ENCODE measurements at regions not wholly inside any gene's neighbourhood (a gene's known extent, or its start where the extent isn't known, plus 50 kb on each side); places are given as distances from the start of the nearest gene placed in this dataset.
"Not testable (repeated sequence)": the region's sequence is repeated elsewhere in the genome, so short reads cannot be mapped to it uniquely, and the experiment has no call there.

GRCh38 chr2:147603447-147603846 lies 241.4 kb upstream of the ACVR2A start:
- no peak for DNase-seq

DNA sequence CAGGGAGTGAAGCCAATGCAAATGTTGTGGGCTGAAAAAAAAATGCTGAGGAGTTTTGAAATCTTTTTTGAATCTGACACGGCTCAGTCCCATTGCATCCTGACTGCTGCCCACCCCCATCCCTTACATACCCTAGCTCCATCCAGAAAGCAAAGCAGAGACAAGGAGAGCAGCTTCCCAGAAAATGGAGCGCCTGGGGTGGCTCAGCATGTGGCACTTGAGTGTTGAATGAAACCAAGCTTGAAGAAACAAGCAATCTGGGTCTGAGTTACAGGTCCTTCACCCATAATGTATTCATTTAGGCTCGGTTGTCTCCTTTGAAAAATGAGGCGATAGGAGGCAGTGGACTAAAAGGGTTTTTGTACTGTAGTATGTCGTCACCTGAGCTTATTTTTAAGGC lies 244.2 kb upstream of the ACVR2A start:
- DNase-seq, result no peak

DNA sequence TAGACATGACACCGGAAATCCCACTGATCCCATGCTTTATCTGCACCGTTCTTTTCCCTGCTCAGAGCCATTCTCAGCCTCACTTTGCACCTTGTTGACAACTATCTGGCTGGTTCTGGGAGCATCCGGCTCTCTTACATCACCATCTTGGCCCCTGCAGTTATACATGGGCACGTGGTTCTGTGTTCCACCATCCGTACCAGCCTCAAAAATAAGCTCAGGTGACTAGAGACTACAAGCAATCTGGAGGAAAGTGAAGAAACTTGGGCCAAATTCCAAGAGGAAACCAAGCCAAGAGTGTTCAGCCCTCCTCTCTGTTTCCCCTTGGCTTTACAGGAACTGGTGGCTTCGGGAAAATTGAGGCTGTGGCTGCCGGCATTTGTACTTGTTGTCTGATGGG lies 244.6 kb upstream of the ACVR2A start:
- no peak for DNase-seq

- DNase-seq, result no peak
Observed at GRCh38 chr2:147595200-147595599, 249.6 kb upstream of the ACVR2A start.

DNA sequence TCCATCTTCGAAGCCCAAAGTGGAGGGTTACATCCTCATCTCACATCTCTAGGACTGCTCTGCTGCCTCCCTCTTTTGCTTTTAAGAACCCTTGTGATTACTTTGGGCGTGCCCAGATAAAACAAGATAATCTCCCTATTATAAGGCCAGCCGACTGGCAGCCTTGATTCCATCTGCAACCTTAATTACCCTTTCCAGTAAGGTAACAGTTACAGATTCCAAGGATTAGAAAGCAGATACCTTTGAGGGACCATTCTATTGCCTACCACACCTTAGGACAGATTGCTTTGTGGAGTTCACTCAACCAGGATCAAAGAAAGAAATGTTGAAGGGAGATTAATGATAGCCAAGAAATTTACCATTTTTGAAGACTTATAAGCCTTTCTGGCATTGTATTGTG lies 250.8 kb upstream of the ACVR2A start:
- no peak for DNase-seq

DNA sequence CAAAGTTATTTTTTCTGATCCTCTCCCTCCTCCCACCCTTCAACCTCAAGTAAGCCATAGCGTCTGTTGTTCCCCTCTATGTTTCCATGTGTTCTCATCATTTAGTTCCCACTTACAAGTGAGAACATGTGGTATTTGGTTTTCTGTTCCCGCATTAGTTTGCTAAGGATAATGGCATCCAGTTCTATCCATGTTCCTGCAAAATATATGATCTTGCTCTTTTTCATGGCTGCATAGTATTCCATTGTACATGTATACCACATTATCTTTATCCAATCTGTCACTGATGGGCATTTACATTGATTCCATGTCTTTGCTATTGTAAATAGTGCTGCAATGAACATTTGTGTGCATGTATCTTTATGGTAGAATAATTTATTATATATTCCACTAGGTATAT lies 252.0 kb upstream of the ACVR2A start:
- DNase-seq, result not testable (repeated sequence)

DNA sequence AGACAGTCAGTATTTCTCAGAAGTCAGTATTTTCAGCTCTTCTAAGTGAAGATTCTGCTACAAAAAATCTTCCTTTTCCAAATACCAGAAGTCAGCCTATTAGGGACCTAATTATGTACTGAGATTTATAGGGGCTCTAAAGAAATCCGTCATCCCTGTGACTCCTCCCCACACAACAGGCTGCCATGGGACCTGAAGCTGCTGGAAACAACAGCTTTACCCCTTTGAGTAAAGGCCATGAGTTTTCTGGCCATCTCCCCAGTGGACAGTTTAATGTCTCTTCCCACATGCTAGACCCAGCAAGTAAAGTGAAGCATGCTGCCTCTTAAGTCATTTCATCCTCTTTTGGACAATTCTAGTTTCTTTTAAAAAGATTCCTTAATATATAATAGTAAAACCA lies 255.7 kb upstream of the ACVR2A start:
- DNase-seq, result no peak

DNA sequence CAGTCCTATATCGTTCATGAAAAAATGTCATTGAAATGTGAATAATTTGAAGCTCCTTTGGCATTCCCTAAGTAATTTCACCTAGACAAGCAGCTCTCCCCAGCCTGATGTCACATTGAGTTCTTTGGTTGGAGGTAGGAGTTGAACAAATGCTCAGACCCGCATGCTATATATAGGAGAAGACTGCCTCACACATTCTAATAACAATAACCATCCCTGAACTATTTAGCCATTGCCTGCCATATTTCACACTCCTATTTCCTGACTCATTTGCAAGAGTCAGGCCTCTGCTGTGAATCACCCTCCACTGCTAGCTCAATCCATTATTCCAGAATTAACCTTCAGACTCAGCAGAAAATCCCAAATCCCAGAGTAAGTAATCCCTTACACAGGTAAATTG lies 256.6 kb upstream of the ACVR2A start:
- no peak for DNase-seq

DNA sequence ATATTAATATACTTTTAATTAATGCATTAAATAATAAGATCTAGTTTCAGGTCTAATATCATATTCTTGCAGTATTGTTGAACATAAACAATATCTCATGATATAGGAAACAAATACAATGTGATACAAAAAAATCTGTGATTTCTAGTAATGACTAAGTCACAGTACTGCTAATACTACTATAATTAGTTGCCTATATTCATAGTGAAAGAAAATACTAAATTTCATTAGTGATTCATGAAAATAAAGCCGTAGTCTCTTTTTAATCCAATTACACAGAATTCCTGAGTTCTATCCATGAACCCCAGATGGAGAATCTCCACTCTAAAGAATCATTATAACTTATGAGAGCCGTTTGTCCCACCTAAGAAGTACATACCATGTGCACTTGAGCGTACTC lies 266.3 kb upstream of the ACVR2A start:
- DNase-seq, result no peak

GRCh38 chr2:147577998-147578380 lies 266.8 kb upstream of the ACVR2A start:
- DNase-seq, result no peak

DNA sequence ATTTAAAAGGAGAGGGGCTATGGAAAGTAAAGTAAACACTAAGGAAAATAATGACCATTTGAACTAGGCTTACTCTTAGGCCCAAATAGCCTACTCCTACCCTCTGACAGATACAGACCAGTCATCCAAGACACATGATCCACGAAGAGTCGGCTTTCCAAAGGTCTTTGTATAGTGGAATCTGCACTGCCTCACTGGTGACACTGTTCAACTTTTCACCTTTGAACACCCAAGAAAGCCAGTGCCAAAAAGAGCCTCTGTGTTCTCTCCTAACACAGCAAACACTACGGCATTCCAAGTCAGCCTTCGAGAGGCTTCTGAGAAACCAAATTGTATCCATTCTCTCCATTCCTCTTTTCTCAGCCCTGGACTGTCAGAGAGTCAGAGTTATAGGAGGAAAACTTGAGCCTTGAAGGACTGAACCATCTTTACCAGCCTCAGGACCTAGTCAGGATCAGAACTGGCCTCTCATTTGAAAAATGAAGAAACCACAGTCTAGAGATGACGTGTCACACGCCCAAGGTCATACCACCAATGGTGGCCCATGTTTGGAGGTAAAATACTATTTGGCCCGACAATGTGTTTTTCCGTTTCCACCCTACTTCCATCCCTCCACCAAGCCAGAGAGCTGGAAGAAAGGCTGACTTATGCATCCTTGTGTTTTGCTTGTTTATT lies 267.4 kb upstream of the ACVR2A start:
- no peak for DNase-seq

GRCh38 chr2:147575106-147575505 lies 269.7 kb upstream of the ACVR2A start:
- no peak for DNase-seq

DNA sequence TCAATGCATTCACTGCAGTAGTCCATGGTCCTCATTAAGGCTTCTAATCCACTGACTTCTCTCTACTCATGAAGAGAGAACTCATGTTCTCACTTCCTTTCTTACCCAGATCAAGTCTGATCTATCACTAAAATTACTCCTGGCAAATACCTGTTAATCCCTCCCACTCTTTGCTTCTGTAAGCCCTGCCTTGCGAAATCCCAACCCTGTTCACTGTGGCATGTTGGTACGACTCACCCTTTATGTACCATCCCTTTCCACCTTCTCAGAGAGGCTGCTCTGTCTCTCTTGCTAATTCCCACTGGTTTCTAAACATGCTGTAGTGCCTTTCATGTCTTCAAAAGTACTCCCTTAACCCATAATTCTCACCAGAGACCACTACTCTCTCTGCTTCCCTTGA lies 272.2 kb upstream of the ACVR2A start:
- no peak for DNase-seq

- DNase-seq, result no peak
Observed at GRCh38 chr2:147569426-147569825, 275.4 kb upstream of the ACVR2A start.

DNA sequence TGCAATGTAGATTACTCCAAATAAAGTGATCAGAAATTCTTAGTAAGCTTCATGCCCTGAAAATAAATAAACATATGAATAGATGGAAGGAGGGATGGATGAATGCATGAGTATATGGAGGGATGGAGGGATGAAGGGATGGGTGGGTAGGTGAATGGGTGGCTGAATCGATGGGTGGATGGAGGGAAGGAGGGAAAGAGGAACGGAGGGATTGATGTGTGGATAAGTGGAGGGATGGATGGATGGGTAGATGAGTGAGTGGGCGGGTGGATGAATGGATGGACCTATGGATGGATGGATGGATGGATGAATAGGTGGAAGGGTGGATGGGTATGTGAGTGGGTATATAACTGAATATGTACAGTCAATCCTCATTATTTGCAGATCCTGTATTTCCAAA lies 276.7 kb upstream of the ACVR2A start:
- DNase-seq, result no peak

DNA sequence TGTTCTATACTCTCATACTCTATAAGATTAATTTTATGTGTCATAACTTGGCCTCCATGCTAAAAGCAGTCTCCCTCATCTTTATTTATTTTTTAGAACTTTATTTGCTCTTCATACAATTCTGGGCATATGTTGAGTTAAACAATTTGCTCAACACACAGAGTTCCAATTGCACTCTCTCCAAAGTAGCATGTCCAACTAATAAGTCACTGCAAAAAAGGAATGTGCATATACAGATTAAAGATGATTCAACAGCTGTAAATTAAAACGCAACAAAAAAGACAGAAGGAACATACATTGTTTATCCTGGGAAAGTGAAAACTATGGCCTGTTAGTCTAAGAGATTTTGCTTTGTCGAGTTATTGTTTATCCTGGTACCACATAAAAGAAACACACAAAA lies 277.7 kb upstream of the ACVR2A start:
- DNase-seq, result no peak

DNA sequence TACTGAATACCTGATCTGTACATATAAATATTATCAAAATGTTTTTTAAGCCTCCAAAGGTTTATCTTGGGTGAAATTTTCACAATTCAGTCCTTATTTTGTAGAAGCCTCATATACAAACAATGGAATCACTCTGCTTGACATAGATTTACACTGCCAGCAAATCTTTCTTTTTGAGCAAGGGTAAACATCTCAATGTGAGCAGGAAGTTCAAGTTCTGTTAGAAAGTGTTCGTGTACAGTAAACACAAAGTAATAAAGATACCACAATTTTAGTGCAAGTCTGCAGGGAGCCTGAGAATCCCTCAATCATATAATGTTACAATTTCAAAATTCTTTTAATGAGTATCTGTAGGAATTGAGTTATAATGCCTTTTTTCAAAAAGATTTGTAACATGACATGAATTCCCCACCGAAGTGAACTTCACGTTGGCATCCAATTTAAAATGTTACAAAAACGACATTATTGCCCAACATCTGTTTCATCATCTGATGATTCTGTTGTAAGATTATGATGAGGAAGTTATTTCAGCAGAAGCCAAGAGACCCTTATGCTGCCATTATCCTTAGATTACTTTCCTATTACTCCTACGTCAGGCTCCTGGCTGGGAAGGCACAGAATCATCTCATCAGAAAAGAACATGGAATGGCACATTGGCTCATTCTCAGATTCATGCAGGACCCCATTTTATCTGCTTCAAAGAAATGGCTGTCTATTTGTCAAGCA lies 283.9 kb upstream of the ACVR2A start:
- no peak for DNase-seq

DNA sequence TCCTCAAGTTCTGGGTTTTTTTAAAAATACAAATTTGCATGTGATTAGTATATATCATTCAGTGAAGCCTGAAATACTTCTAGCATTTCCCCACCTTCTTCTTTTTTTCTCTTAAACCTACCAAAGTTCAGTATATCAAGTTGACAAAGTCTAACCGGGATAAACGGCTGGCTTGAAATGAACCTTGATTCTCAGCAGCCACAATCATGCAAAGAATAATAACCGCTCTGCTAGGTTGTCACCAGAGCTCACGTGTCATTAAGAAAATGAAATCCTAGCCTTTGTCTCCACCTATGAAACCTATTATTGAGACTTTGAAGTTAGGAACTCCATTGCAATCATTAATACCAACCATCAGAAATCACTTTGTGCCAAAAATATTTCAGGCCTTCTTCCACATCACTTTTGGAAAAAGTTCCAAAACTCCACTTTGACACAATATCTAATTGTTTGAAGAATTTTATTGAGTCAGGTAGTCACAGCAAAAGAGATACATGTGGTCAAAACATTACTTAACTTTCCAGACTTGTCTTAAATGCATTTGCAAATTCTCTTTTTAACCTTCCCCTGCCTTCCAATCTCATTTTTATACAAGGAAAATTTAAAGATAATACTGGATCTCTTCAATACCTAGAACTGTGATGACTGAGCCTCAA lies 285.6 kb upstream of the ACVR2A start:
- DNase-seq, result no peak

GRCh38 chr2:147558620-147559019 lies 286.2 kb upstream of the ACVR2A start:
- no peak for DNase-seq

DNA sequence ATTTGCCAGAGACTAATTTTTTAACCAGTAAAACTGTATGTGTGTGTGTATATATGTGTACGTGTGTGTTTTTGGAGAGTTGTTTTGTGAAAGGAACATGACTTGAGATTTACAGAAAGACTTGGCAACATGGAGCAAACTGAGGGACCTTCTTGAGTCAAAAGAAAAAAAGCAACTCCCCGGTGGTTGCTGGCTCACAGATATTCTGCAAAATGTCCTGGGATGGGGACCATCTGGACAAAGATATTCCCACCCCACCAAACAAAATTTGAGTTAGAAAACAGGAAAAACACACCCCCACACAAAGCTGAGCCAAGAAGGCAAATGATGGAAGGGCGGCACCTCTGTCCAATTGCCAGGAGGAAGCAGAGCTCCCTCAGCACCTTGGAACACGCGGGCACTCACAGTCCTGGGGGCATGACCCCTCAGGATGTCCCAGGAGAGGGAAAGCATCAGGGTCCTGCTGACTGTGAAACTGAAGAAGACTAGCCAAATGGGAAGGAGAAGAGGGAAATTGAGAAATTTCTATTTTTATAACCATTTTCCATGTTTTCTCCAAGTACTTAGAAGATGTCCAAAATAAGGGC lies 290.2 kb upstream of the ACVR2A start:
- no peak for DNase-seq

GRCh38 chr2:147553775-147554271 lies 291.0 kb upstream of the ACVR2A start:
- DNase-seq, result no peak

DNA sequence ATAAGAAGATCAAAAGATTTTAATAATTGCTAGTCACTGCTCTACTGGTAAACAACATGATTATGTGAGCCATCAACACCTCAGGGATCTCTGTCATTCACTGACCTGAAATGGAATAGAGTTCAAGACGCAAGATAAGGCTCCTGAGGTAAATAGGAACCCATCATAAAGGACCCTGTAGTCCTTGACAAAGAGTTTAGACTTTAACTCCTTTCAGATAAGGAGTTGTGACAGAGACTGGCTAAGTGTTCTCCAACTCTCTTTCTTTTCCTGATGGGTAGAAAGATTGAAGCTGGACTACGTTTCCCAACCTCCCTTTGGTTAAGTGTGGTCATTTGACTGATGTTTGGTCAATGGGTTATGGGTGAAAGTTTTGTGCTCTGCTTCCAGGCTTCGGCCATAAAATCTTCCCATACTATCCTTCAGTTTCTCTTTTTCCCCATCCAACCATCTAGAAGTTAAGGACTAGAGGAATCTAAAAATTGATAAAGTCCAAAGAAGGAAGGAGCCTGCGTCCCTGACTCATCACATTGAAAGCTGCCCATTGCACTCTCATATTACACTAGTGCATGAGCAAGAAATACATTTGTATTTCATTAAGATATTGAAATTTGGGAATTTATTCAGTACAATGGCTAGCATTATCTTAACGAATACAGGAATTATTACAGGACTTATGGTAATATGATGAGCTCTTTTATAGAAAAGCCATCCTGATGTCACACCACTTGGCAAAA lies 293.7 kb upstream of the ACVR2A start:
- no peak for DNase-seq

GRCh38 chr2:147549054-147549453 lies 295.8 kb upstream of the ACVR2A start:
- DNase-seq, result no peak

Data from CD4-positive, alpha-beta T cell treated with Interleukin-21 for 1 hour (primary cell).